Caki2 (cell line): ENCODE measurements at regions not wholly inside any gene's neighbourhood (a gene's known extent, or its start where the extent isn't known, plus 50 kb on each side); places are given as distances from the start of the nearest gene placed in this dataset.

Source experiments
- DNase-seq: peaks from one replicate; pipeline ENCODE4 v3.0.0-alpha.2; 2015; ENCODE audit warnings: low read depth
- in situ Hi-C: cut with HindIII; loops from 2 replicates; pipeline ENCODE4 v1.10.0; 2016; ENCODE audit warnings: low sequenced_read_pairs, low pct_unique_long_range_greater_than_20kb, mixed read lengths

DNA sequence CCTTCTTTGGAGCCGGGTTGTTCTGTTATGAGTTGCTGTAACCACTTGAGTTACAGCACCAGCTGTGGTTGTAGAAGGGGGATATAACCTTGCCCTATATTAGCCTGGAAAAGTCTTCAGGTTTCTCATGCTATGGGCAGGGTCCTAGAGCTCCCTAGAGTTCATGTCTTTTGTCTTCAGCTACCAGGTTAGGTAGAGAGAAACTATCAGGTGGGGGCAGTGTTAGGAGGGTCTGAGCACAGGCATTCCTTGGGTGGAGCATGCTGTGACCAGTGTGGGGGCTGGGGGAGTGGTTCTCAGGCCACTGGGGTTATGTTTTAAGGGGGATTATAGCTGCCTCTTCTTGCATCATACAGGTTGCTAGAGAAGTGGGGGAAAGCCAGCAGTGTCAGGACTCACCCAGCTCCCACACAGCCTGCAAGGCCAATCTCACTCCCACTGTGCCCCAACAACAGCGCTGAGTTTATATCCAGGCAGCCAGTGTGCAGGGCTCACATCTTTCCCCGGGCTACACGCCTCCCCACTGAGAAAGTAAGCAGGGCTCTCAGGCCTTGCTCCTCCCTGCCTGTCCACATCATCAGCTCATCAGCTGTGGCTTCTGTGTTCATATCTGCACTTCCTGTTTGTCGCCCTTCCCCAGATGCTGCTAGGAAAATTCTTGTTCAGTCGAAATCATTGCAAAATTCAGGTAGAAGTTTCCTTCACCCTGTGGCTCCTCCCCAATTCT lies 133.8 kb upstream of the NRXN1 start:
- in situ Hi-C loops = no loop called here
- DNase-seq = no peak

DNA sequence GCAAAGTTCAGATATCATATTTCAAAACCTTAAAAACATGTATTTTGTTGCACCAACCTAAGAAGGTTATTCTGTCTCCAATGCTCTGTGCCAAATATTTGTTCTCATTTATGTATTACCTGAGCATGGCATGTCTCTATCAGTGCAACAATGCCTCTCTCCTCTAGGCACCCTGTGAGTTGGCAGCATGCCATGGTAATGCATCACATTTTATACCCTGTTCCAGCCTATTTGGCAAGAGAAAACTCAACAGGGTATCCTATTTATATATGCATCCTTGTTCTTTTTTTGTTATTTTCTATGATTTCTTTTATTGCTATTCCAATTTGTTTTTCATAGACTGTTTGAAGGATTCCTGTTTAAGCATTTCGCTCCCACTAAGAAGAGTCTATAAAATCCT lies 126.3 kb upstream of the NRXN1 start:
- in situ Hi-C loops = no loop called here
- no peak for DNase-seq

DNA sequence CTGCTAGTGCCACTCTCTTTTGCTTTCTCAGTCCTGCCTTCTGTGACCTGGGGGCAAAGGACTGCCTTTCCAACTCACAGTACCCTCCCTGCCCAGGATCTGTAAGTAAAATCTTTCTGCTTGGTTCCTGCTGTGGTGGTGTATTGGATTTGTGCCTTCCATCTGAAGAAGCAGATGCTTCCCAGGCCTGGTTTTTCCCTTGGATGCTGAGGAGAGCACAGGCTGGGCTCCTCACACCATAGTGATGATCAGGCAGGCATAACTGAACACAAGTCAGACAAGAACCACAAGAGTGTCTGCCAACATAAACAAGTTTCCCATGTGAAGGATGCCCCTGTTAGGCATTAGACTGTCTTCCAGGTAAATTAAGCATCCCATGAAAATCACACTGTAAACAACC lies 121.3 kb upstream of the NRXN1 start:
- in situ Hi-C loops = no loop called here
- DNase-seq = no peak

DNA sequence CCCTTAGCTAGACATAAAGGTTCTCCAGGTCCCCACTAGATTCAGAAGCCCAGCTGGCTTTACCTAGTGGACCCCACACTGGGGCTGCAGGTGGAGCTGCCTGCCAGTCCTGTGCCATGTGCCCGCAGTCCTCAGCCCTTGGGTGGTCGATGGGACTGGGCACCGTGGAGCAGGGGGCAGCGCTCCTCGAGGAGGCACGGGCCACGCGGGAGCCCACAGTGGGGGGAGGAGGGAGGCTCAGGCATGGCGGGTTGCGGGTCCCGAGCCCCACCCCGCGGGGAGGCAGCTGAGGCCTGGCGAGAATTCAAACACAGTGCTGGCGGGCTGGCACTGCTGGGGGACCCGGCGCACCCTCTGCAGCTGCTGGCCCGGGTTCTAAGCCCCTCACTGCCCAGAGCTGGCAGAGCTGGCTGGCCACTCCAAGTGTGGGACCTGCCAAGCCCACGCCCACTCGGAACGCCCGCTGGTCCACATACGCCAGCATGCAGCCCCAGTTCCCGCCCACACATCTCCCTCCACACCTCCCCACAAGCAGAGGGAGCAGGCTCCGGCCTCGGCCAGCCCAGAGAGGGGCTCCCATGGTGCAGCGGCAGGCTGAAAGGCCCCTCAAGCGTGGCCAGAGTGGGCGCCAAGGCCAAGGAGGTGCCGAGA lies 119.7 kb upstream of the NRXN1 start:
- in situ Hi-C loops = no loop called here
- DNase-seq = no peak

DNA sequence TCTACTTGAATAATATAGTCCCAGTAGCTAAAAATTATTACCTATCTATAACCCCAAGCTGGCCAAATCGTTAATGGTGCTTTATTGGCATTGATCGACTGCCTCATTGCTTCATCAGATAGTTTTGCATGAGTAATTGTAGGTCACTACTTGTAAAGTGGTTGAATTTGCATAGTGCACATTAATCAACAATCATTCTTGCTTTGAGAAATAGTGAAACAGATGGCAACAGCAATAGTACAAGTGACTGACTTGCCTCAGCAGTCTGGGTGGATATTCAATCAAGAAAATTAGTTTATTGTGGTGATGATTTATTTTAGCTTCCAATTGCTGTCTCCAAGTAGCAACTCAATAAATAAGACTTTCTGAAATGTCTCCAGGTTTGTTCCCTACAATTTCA lies 117.8 kb upstream of the NRXN1 start:
- in situ Hi-C loops = no loop called here

DNA sequence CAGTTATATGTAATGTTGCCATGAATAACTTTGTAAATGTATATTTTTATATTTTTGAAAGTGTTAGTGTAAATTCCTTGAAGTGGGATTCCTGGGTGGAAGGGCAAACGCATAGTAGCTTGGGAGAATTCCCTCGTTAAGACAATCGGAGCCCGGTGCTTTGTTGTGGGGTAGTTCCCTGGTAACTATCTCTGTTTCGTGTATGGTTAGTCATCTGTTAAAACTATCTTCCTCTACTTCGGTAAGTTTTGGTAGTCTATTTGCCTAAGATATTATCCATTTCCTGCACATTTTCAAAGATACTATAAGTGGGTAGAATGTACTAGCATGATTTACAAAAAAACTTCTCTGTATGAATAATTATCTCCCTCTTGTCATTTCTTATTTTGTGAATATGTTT lies 113.8 kb upstream of the NRXN1 start:
- in situ Hi-C loops = no loop called here
- DNase-seq = no peak

More for the DNA sequence above, 117.8 kb upstream of the NRXN1 start:
- no peak for DNase-seq

DNA sequence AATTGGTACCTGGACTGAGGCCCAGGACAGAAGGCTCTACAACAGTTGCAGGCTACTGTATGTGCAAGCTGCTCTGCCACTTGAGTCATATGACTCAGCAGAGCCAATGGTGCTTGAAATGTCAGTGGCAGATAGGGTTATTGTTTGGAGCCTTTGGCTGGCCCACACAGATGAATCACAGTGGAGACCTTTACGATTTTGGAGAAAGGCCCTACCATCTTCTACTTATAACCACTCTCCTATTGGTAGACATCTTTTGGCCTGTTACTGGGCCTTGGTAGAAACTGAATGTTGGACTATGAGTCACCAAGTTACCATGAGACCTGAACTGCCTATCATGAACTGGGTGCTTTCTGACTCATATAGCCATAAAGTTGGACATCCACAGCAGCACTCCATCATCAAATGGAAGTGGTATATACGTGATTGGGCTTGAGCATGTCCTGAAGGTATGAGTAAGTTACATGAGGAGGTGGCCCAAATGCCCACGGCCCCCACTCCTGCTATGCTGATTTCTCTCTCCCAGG lies 88.9 kb upstream of the NRXN1 start:
- DNase-seq = peak; percentile 50
- in situ Hi-C loops = no loop called here

DNA sequence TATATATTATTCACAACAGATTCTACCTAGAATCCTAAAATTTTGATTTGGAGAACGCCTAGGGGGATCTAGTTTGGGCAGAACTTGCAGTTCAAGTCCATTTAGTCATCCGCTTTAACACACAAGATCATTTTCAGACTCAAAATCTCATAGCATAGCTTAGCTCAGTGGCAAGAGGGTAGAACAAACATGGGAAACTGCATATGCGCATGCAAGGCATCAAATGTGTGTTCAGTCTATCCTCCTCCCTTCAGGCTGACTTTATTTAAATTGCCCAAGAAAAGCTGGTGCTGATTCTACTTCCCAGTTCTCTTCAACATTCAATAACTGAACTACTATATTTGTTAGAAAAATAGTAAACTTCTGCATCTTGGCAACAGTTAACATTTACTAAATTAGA lies 79.6 kb upstream of the NRXN1 start:
- in situ Hi-C loops = no loop called here
- DNase-seq = no peak

DNA sequence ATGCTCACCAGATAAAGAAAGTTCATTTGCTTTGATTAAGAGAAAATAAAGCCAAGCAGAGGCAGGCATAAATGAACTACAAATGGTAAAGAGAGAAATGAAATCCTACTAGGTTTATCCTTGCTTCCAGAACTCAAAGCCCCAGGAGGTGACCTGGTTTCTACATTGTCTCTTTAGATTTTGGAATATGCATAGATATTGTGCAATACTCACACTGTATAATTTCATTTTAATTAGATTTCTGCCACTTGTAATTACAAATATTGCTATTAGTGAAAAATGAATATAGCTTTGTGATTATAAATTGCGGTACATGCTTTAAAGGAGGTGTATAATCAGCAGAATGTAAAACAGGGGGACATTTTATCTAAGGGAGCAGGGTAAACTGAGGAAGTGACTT lies 76.9 kb upstream of the NRXN1 start:
- in situ Hi-C loops = no loop called here
- no peak for DNase-seq

DNA sequence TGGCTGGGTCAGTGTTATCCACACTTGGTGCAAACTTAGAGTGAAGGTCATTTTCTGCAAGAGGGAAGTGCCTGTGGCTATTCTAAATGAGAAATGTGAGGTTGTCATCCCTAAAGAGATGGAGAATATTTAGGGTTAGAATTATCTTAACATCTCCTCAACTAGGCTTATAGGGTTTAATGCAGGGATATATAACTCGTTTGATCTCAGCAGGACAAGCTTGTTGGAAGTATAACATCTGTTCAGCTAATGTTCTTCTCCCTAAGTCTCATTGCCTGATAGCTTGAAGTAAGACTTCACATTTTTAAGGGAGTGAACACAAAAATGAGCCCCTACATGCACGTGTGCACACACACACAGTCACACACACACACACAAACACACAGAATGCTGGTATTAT lies 75.9 kb upstream of the NRXN1 start:
- no peak for DNase-seq
- in situ Hi-C loops = no loop called here

DNA sequence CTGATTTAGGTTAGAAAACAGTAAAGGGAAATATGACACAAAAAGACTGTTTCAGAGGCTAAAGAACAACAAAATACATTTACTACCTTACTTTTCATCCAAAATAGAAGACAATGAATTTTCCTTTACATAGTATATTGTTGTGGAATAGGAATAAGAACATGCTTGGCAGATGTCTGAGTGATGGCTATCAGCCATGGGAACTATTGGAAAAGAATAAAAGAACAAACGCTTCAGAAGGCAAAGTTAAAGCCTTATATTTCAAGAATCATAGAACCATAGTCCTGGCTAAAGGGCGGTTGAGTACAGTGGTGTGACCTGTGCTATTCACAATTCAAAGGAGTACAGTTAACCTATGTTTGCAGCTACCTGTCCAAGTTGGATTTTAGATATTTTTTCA lies 73.9 kb upstream of the NRXN1 start:
- DNase-seq = no peak
- in situ Hi-C loops = no loop called here

DNA sequence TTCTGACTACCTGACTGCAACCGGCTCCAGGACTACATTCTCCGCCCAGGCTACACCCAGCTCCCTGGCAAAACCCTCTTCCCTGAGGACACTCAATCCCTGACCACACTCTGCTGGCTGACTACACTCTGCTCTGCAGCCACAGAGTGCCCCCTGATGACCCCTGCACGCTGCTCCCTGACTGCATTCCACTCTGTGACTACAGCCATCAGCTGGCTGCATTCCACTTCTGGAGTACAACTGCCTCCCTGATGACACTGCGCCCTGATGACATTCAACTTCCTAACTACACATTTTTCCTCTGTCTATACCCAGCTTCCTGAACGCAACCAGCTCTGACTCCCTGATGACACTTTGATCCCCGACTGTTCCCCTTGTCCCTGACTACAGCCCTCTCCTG lies 71.3 kb upstream of the NRXN1 start:
- in situ Hi-C loops = no loop called here
- DNase-seq = peak; percentile 63

DNA sequence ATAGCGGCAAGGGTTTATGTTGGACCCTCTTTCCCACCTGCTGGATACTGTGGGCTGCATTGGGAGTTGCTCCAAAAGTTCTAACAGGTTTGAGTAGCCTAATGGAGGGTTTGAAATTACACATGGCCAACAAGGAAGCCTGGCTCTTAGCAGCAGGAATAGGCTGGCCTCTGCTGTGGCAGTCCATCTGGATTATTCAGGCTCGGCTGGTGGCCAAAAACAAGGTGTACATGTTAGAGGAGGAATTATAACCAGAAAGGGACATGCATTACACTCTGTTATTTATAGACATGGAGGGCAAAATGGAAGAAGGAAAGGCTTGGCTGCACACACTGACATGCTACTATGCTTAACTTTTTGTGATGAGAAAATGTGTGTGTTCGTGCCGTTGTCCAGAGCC lies 61.1 kb upstream of the NRXN1 start:
- DNase-seq = no peak
- in situ Hi-C loops = no loop called here

DNA sequence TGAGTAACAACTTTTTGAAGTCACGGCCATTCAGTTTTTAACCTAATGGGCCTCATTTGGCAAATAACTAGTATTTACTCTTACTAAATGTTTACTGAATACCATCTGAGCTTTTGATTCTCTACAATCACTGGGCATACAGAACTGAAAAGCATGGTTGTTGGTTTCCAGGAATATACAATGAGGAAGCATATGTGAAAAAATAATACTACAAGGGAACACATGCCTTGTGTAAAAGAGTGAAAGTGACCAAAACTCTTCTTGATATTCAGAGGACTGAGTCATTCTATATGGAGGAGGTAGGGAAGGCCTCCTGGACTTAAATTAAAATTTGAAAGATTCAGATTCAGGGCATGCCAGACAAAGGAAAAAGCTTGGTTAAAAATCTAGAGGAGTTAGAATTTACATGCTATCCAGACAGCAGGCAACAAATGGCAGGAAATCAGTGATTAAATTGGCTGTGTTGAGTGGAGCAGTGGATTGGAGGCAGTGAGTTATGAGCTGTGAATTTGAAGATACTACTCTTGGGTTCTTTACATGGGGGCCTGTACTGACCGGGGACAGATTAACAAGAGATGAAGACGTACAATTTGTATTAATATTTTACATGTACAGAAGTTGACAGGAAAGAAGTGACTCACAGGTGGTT lies 53.6 kb upstream of the NRXN1 start:
- no peak for DNase-seq
- in situ Hi-C loops = no loop called here

DNA sequence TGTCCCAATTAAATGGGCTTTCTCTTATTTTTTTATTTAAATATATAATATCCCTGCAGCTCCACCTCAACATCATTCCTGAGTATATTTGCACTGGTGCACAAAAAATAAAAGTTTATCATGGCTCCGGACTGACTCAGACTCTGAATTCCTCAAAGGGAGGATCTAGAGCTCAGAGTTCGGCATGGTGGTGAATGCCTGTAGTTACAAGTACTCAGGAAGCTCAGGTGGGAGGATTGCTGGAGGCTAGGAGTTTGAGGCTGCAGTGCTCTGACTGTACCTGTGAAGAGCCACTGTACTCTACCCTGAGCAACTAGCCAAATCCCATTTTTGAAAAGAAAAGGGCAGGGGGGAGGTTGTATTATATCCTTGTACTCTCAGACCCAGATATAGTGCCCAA lies 52.8 kb upstream of the NRXN1 start:
- no peak for DNase-seq
- in situ Hi-C loops = no loop called here
